ENCODE measurements at regions not wholly inside any gene's neighbourhood (a gene's known extent, or its start where the extent isn't known, plus 50 kb on each side); places are given as distances from the start of the nearest gene placed in this dataset.

GRCh38 chr3:124383051-124383450, 347.2 kb upstream of the UMPS start:
- Histone ChIP-seq H2AFZ (ENCODE audit: low read depth, low read length, severe bottlenecking) (no peak overlapping the region), H3K36me3 (ENCODE audit: low read length) (no peaks in the 10 kb centered on the region), H3K4me3 (ENCODE audit: insufficient read depth, low read length, poor library complexity, severe bottlenecking) (no peak overlapping the region), H3K9ac (ENCODE audit: low read length) (no peak overlapping the region), H3K27me3 (ENCODE audit: low read length) (no peaks in the 10 kb centered on the region), H4K20me1 (ENCODE audit: low read depth, low read length) (no peaks in the 10 kb centered on the region), H3K79me2 (ENCODE audit: insufficient read depth, low read length) (no peaks in the 10 kb centered on the region), H3K4me2 (ENCODE audit: low read depth, low read length, poor library complexity, severe bottlenecking) (no peak overlapping the region), H3F3A (ENCODE audit: insufficient read depth) (no peaks in the 10 kb centered on the region), H3K27ac (ENCODE audit: low read depth, low read length) (no peak overlapping the region), H3K9me3 (ENCODE audit: insufficient read depth, low read length) (no peaks in the 10 kb centered on the region), H3K9me2 (replicated peaks; ENCODE audit: insufficient read depth, low read length) (no peaks in the 10 kb centered on the region)
- TF ChIP-seq, protein P1, sequence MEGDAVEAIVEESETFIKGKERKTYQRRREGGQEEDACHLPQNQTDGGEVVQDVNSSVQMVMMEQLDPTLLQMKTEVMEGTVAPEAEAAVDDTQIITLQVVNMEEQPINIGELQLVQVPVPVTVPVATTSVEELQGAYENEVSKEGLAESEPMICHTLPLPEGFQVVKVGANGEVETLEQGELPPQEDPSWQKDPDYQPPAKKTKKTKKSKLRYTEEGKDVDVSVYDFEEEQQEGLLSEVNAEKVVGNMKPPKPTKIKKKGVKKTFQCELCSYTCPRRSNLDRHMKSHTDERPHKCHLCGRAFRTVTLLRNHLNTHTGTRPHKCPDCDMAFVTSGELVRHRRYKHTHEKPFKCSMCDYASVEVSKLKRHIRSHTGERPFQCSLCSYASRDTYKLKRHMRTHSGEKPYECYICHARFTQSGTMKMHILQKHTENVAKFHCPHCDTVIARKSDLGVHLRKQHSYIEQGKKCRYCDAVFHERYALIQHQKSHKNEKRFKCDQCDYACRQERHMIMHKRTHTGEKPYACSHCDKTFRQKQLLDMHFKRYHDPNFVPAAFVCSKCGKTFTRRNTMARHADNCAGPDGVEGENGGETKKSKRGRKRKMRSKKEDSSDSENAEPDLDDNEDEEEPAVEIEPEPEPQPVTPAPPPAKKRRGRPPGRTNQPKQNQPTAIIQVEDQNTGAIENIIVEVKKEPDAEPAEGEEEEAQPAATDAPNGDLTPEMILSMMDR (IDR thresholded peaks at IDR 0.05; ENCODE audit: insufficient read depth, low read length, poor library complexity, severe bottlenecking): no peak
- TF ChIP-seq EZH2phosphoT487 (conservative IDR thresholded peaks at IDR 0.05; ENCODE audit: low read length): no peak

DNA sequence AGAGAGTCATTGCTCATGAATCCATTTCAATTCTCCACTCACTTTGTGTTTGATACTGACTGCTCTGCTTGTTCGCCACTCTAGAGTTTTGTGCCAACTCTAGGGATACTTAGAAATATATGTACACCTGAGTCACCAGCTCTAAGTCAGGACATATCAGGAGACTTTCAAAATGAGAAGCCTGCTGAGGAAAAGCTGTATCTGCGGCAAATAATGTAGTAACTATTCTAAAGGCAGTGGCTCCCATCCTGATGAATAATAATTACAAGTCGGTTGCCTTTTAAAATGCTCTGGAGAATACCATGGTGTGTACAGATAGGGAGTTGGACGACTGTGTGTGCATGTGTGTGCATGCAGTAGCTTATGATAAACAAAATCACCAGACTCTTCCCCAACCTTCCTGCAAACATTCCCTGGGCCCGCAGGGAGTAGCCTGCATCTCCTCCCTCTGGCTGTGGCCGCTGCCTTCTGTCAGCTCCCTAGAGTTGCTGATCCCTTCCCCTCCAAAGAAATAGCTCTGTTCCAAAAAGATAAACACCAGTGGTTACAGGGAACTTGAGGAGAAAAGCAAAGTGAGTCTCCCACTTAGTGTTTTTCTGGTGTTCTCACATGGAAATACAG, 346.3 kb upstream of the UMPS start:
- H4K20me1 ChIP-seq (ENCODE audit: low read depth, low read length): no peaks in the 10 kb centered on the region
- no peaks in the 10 kb centered on the region for H3F3A ChIP-seq (ENCODE audit: insufficient read depth)
- H3K27ac ChIP-seq (ENCODE audit: low read depth, low read length): no peak overlapping the region
- no peaks in the 10 kb centered on the region for H3K79me2 ChIP-seq (ENCODE audit: insufficient read depth, low read length)
- TF ChIP-seq, protein P1 (IDR thresholded peaks at IDR 0.05; ENCODE audit: insufficient read depth, low read length, poor library complexity, severe bottlenecking): no peak
- no peak for TF ChIP-seq EZH2phosphoT487 (conservative IDR thresholded peaks at IDR 0.05; ENCODE audit: low read length)
- H3K4me2 ChIP-seq (ENCODE audit: low read depth, low read length, poor library complexity, severe bottlenecking): no peak overlapping the region
- no peak overlapping the region for H2AFZ ChIP-seq (ENCODE audit: low read depth, low read length, severe bottlenecking)
- no peaks in the 10 kb centered on the region for H3K27me3 ChIP-seq (ENCODE audit: low read length)
- no peak overlapping the region for H3K4me3 ChIP-seq (ENCODE audit: insufficient read depth, low read length, poor library complexity, severe bottlenecking)
- H3K9me2 ChIP-seq (replicated peaks; ENCODE audit: insufficient read depth, low read length): no peaks in the 10 kb centered on the region
- H3K36me3 ChIP-seq (ENCODE audit: low read length): no peaks in the 10 kb centered on the region
- H3K9me3 ChIP-seq (ENCODE audit: insufficient read depth, low read length): no peaks in the 10 kb centered on the region
- no peak overlapping the region for H3K9ac ChIP-seq (ENCODE audit: low read length)

DNA sequence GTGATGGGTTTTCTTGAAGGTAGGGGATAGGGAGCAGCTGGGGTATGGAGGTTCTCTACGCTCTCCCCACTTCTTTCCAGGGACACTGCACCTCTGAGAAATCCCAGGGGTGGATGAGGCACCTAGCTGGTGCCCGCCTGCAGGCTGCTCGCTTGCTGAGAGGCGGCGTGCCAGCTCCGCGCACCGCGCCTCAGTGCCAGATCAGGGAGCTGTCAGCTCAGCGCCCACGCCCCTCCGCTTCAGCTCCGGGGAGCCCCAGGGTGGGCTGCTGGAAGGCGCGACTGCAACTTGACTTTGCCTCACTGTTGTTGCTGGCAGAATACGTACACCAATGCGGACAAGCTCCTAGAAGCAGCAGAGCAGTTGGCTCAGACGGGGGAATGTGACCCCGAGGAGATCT, 345.7 kb upstream of the UMPS start:
- TF ChIP-seq EZH2phosphoT487 (conservative IDR thresholded peaks at IDR 0.05; ENCODE audit: low read length): no peak
- TF ChIP-seq, protein P1 (IDR thresholded peaks at IDR 0.05; ENCODE audit: insufficient read depth, low read length, poor library complexity, severe bottlenecking): no peak
- Histone ChIP-seq H3K4me3 (ENCODE audit: insufficient read depth, low read length, poor library complexity, severe bottlenecking) (no peak overlapping the region), H4K20me1 (ENCODE audit: low read depth, low read length) (no peaks in the 10 kb centered on the region), H3K4me2 (ENCODE audit: low read depth, low read length, poor library complexity, severe bottlenecking) (no peak overlapping the region), H3K27ac (ENCODE audit: low read depth, low read length) (no peak overlapping the region), H2AFZ (ENCODE audit: low read depth, low read length, severe bottlenecking) (no peak overlapping the region), H3K9me2 (replicated peaks; ENCODE audit: insufficient read depth, low read length) (no peaks in the 10 kb centered on the region), H3K79me2 (ENCODE audit: insufficient read depth, low read length) (no peaks in the 10 kb centered on the region), H3F3A (ENCODE audit: insufficient read depth) (no peaks in the 10 kb centered on the region), H3K9ac (ENCODE audit: low read length) (no peak overlapping the region), H3K9me3 (ENCODE audit: insufficient read depth, low read length) (no peaks in the 10 kb centered on the region), H3K36me3 (ENCODE audit: low read length) (no peaks in the 10 kb centered on the region), H3K27me3 (ENCODE audit: low read length) (no peaks in the 10 kb centered on the region)

Measured in SU-DHL-6 (cell line).